SK-N-SH treated with all-trans-retinoic acid at 6 μM for 48 hours (cell line): ENCODE measurements at regions not wholly inside any gene's neighbourhood (a gene's known extent, or its start where the extent isn't known, plus 50 kb on each side); places are given as distances from the start of the nearest gene placed in this dataset.

Source experiments
- BACH2 ChIP-seq: fragments of 250-450 bp; sonication (Bioruptor Pico); IDR thresholded peaks from 2 replicates; pipeline ENCODE4 v1.9.0; 2021; ENCODE audit warnings: mild to moderate bottlenecking, borderline replicate concordance
- CSDC2 ChIP-seq: fragments of 250-450 bp; sonication (Bioruptor Pico); IDR thresholded peaks from 2 replicates; pipeline ENCODE4 v1.5.0; 2020; ENCODE audit warnings: mild to moderate bottlenecking, moderate library complexity
- ISL1 ChIP-seq: fragments of 250-450 bp; sonication (Bioruptor Pico); IDR thresholded peaks from 2 replicates; pipeline ENCODE4 v2.1.2; 2022; ENCODE audit warnings: mild to moderate bottlenecking, moderate library complexity
- RARB ChIP-seq: fragments of 250-450 bp; sonication (Bioruptor Pico); IDR thresholded peaks from 2 replicates; pipeline ENCODE4 v1.8.0; 2021; ENCODE audit warnings: mild to moderate bottlenecking, moderate library complexity
- SNAI2 ChIP-seq: fragments of 250-450 bp; sonication (Bioruptor Pico); IDR thresholded peaks from 2 replicates; pipeline ENCODE4 v1.5.0; 2020; ENCODE audit warnings: mild to moderate bottlenecking, moderate library complexity
- ZFP3 ChIP-seq: fragments of 250-450 bp; sonication (Bioruptor Pico); IDR thresholded peaks from 2 replicates; pipeline ENCODE4 v1.5.0; 2020; ENCODE audit warnings: mild to moderate bottlenecking, moderate library complexity
- ZNF70 ChIP-seq: fragments of 450-650 bp; formaldehyde crosslinking; IDR thresholded peaks from 2 replicates; pipeline ENCODE4 v1.5.0; 2020; ENCODE audit warnings: mild to moderate bottlenecking, moderate library complexity
- ZNF8 ChIP-seq: fragments of 450-650 bp; formaldehyde crosslinking; IDR thresholded peaks from 2 replicates; pipeline ENCODE4 v1.5.0; 2020; ENCODE audit warnings: mild to moderate bottlenecking, moderate library complexity
- TF ChIP-seq, protein P1 (sequence below): fragments of 250-450 bp; sonication (Bioruptor Pico); IDR thresholded peaks from 2 replicates; pipeline ENCODE4 v1.5.1; 2020; ENCODE audit warnings: low read depth, mild to moderate bottlenecking, moderate library complexity
- TF ChIP-seq, protein P2 (sequence below): fragments of 250-450 bp; sonication (Bioruptor Pico); IDR thresholded peaks from 2 replicates; pipeline ENCODE4 v1.8.0; 2020; ENCODE audit warnings: mild to moderate bottlenecking, moderate library complexity, borderline replicate concordance

DNA sequence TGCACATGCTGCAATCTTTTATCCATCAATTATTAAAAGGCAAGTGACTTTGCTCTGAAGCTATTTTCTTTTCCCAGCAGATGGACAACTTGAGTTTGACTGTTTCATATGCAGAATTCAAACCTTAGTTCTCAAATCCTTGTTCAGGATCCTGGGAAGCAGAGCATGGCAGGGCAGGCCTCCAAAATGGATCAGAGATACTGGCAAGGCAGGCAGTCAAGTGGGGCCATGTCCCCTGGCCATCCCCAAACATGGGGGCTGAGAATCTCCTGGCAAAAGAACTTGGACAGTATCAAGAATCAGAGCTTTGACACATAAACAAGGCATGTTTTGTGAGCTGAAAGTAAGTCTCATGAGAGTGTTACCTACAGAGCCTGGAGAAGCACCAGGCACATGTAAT, 122.9 kb upstream of the CTNNB1 start:
- TF ChIP-seq RARB (no peak), ISL1 (CRISPR knock-in tag) (no peak), CSDC2 (CRISPR knock-in tag) (no peak), SNAI2 (CRISPR knock-in tag) (no peak), ZNF8 (CRISPR knock-in tag) (no peak), ZFP3 (CRISPR knock-in tag) (no peak), BACH2 (no peak), ZNF70 (CRISPR knock-in tag) (no peak)
- TF ChIP-seq, protein P1, sequence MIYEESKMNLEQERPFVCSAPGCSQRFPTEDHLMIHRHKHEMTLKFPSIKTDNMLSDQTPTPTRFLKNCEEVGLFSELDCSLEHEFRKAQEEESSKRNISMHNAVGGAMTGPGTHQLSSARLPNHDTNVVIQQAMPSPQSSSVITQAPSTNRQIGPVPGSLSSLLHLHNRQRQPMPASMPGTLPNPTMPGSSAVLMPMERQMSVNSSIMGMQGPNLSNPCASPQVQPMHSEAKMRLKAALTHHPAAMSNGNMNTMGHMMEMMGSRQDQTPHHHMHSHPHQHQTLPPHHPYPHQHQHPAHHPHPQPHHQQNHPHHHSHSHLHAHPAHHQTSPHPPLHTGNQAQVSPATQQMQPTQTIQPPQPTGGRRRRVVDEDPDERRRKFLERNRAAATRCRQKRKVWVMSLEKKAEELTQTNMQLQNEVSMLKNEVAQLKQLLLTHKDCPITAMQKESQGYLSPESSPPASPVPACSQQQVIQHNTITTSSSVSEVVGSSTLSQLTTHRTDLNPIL: no peak
- TF ChIP-seq, protein P2, sequence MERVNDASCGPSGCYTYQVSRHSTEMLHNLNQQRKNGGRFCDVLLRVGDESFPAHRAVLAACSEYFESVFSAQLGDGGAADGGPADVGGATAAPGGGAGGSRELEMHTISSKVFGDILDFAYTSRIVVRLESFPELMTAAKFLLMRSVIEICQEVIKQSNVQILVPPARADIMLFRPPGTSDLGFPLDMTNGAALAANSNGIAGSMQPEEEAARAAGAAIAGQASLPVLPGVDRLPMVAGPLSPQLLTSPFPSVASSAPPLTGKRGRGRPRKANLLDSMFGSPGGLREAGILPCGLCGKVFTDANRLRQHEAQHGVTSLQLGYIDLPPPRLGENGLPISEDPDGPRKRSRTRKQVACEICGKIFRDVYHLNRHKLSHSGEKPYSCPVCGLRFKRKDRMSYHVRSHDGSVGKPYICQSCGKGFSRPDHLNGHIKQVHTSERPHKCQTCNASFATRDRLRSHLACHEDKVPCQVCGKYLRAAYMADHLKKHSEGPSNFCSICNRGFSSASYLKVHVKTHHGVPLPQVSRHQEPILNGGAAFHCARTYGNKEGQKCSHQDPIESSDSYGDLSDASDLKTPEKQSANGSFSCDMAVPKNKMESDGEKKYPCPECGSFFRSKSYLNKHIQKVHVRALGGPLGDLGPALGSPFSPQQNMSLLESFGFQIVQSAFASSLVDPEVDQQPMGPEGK: no peak
